ENCODE measurements at regions not wholly inside any gene's neighbourhood (a gene's known extent, or its start where the extent isn't known, plus 50 kb on each side); places are given as distances from the start of the nearest gene placed in this dataset.

DNA sequence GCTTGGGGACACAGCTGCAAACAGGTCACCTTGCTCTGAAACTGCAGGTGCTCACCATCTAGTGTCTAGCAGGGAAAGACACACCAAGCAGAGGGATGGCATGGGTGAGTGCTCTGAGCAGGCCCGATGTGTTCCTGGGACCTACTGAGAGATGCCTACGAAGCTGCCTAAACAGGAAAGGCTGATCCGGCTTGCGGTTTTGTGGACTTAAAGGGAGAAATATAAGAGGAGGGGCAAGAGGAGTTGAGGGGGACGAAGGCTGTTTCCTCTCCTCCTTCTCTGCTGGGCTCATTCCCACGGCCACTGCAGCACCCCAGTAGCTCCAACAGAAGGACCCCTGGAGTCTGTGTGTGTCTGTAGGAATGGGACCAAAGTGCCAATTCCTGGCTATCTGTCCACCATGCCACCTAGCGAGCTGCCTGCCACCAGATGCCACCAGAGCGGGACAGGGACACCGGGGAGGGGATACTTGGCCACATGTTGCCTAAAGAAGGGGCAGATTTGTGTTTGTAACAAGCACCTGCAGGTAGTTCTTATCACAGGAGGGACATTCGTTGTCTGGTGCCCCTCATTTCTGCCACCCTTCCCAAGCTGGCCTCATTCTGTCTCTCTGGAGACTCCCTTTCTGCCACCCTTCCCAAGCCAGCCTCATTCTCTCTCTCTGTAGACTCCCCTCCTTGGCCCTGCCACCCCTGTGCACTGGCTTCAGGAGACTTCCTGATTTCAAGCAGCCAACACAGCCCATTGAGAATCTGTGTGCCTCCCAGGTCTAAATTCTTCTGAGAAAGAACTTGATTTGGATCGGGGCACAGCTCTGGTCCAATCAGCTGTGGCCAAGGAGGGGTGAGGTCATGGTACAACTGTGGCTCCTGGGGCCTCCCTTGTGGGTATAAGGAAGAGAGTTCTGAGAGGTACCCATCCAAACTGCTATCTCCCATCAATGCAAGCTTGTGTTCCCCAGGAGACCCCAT lies 221.8 kb downstream of the ANKRD60 start:
- TF ChIP-seq, protein P1, sequence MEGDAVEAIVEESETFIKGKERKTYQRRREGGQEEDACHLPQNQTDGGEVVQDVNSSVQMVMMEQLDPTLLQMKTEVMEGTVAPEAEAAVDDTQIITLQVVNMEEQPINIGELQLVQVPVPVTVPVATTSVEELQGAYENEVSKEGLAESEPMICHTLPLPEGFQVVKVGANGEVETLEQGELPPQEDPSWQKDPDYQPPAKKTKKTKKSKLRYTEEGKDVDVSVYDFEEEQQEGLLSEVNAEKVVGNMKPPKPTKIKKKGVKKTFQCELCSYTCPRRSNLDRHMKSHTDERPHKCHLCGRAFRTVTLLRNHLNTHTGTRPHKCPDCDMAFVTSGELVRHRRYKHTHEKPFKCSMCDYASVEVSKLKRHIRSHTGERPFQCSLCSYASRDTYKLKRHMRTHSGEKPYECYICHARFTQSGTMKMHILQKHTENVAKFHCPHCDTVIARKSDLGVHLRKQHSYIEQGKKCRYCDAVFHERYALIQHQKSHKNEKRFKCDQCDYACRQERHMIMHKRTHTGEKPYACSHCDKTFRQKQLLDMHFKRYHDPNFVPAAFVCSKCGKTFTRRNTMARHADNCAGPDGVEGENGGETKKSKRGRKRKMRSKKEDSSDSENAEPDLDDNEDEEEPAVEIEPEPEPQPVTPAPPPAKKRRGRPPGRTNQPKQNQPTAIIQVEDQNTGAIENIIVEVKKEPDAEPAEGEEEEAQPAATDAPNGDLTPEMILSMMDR (conservative IDR thresholded peaks at IDR 0.05; ENCODE audit: low read depth, low read length), result no peak
- TF ChIP-seq EZH2 (IDR thresholded peaks at IDR 0.05; ENCODE audit: borderline replicate concordance, low read depth, low read length, poor library complexity, severe bottlenecking), result no peak
